DOHH2 (cell line): ENCODE measurements at regions not wholly inside any gene's neighbourhood (a gene's known extent, or its start where the extent isn't known, plus 50 kb on each side); places are given as distances from the start of the nearest gene placed in this dataset.

Experiments used
- CTCF ChIP-seq: fragments of 200-600 bp; sonication (generic); IDR thresholded peaks from one replicate; pipeline ENCODE4 v1.5.1; 2014; ENCODE audit warnings: antibody characterized with exemption, mild to moderate bottlenecking, low read depth, low read length; ENCODE audit not compliant: poor library complexity, severe bottlenecking
- EZH2phosphoT487 ChIP-seq: fragments of 200-600 bp; sonication (generic); IDR thresholded peaks from 2 replicates; pipeline ENCODE4 v1.6.1; 2017; ENCODE audit warnings: borderline replicate concordance, mild to moderate bottlenecking, antibody characterized with exemption, low read length, moderate library complexity, mixed read lengths

GRCh38 chr12:84117190-84117589 lies 795.4 kb downstream of the SLC6A15 start:
- TF ChIP-seq CTCF: no peak
- no peak for TF ChIP-seq EZH2phosphoT487
